GM12865 (cell line): ENCODE measurements at regions not wholly inside any gene's neighbourhood (a gene's known extent, or its start where the extent isn't known, plus 50 kb on each side); places are given as distances from the start of the nearest gene placed in this dataset.

Source experiments
- DNase-seq: peaks from one replicate; pipeline ENCODE4 v3.0.0; 2010; ENCODE audit warnings: low read depth
- H3K4me3 ChIP-seq: 2 replicates; pipeline ENCODE4 v1.5.1; 2011; ENCODE audit warnings: mild to moderate bottlenecking, low read depth, low read length, control low read depth
- TF ChIP-seq, protein P1 (sequence below): IDR thresholded peaks from 2 replicates; pipeline ENCODE4 v1.5.1; 2011; ENCODE audit warnings: low read length, control low read depth, low read depth, inconsistent platforms; ENCODE audit not compliant: insufficient read depth; ENCODE audit errors: missing control alignments

- TF ChIP-seq, protein P1, sequence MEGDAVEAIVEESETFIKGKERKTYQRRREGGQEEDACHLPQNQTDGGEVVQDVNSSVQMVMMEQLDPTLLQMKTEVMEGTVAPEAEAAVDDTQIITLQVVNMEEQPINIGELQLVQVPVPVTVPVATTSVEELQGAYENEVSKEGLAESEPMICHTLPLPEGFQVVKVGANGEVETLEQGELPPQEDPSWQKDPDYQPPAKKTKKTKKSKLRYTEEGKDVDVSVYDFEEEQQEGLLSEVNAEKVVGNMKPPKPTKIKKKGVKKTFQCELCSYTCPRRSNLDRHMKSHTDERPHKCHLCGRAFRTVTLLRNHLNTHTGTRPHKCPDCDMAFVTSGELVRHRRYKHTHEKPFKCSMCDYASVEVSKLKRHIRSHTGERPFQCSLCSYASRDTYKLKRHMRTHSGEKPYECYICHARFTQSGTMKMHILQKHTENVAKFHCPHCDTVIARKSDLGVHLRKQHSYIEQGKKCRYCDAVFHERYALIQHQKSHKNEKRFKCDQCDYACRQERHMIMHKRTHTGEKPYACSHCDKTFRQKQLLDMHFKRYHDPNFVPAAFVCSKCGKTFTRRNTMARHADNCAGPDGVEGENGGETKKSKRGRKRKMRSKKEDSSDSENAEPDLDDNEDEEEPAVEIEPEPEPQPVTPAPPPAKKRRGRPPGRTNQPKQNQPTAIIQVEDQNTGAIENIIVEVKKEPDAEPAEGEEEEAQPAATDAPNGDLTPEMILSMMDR: no peak
- DNase-seq: no peak
- no peak overlapping the region for H3K4me3 ChIP-seq
Observed at GRCh38 chr16:88297178-88297720, 85.5 kb upstream of the ZNF469 start.

DNA sequence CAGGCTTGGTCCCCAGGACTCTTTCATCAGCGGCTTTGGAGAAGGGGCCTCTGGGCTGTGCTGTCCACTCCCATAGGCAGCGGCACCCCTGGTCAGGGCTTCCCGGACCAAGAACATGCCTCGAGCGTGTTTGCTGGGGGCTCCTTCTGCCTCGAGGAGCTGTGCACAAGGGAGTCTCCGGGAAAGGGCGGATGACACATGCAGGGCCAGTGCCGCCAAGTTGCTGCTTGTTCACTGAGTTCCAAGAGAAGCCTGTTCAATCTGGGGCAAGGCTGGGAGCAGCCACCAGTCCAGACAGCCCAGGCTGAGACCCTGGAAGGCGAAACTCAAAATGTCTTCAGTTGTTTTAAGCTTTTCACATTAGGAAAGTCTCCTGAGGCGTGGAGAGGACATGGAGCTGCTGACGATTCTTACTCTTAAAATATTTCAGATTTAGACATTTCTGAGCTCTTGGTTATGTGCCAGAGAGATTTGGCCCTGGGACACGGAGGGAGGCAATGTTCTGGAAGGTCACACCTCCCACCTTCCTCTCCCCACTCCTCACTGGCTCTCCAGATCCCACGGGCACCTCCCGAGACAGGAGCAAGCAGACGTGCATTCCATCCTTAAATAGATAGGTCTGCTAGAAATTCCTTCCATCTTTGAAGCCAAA lies 84.5 kb upstream of the ZNF469 start:
- H3K4me3 ChIP-seq: no peak overlapping the region
- no peak for DNase-seq
- TF ChIP-seq, protein P1: no peak

GRCh38 chr16:88298833-88299745 lies 83.7 kb upstream of the ZNF469 start:
- DNase-seq: no peak
- H3K4me3 ChIP-seq: no peak overlapping the region
- TF ChIP-seq, protein P1: no peak

GRCh38 chr16:88299751-88300462 lies 82.9 kb upstream of the ZNF469 start:
- H3K4me3 ChIP-seq: no peak overlapping the region
- no peak for DNase-seq
- TF ChIP-seq, protein P1: no peak

GRCh38 chr16:88300463-88300835 lies 82.3 kb upstream of the ZNF469 start:
- no peak for DNase-seq
- TF ChIP-seq, protein P1: no peak
- no peak overlapping the region for H3K4me3 ChIP-seq

DNA sequence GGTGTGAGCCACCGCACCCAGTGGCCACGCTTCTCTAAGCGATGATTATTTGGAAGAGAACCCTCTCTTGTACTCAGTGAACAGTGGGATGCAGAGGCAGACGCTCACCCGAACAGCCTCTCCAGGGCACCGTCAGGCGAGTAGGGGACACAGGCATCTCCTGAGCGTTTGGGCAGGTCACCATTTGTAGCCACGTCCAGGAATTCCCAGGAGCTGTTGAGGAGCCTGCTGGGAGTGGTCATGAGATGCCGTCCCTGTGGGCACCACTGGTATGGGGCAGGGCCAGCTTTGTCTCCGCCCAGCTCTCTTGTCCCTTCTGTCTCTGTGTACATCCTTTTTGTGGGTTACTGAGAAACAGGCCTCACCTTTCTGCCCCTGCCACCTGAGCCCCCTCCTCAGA lies 81.3 kb upstream of the ZNF469 start:
- no peak for DNase-seq
- TF ChIP-seq, protein P1: no peak
- H3K4me3 ChIP-seq: no peak overlapping the region
